ENCODE measurements at regions not wholly inside any gene's neighbourhood (a gene's known extent, or its start where the extent isn't known, plus 50 kb on each side); places are given as distances from the start of the nearest gene placed in this dataset.

GRCh38 chr16:50470687-50471086 lies 77.5 kb upstream of the NKD1 start:
- no peak for DNase-seq (ENCODE audit: low read depth)
- no peak overlapping the region for H3K4me3 ChIP-seq (ENCODE audit: low read length)
- TF ChIP-seq CTCF (IDR thresholded peaks at IDR 0.05; ENCODE audit: insufficient read depth, low read depth, low read length, missing control alignments), result no peak

- no peak overlapping the region for H3K4me3 ChIP-seq (ENCODE audit: low read length)
- no peak for TF ChIP-seq CTCF (IDR thresholded peaks at IDR 0.05; ENCODE audit: insufficient read depth, low read depth, low read length, missing control alignments)
Observed at GRCh38 chr16:50469744-50470321, 78.4 kb upstream of the NKD1 start.

GRCh38 chr16:50469121-50469743 lies 79.0 kb upstream of the NKD1 start:
- DNase-seq (ENCODE audit: low read depth), result no peak
- H3K4me3 ChIP-seq (ENCODE audit: low read length), result no peak overlapping the region
- TF ChIP-seq CTCF (IDR thresholded peaks at IDR 0.05; ENCODE audit: insufficient read depth, low read depth, low read length, missing control alignments), result no peak

More at GRCh38 chr16:50469744-50470321, 78.4 kb upstream of the NKD1 start:
- no peak for DNase-seq (ENCODE audit: low read depth)

DNA sequence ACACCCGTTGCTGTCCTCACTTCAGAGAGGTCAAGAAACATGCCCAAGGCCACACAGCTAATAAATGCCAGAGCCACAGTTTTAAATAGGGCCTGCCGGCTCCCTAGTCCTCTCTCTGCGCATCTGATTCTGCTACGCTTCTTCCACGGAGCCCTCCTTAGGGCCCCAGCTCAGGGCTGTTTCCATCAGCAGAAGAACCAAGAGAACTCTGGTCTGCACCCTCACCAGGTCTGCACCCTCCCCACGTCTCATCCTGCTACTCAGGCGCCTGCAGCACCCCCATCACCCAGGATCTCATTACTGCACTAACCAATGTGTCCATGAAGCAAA lies 79.5 kb upstream of the NKD1 start:
- no peak overlapping the region for H3K4me3 ChIP-seq (ENCODE audit: low read length)
- DNase-seq (ENCODE audit: low read depth), result no peak
- TF ChIP-seq CTCF (IDR thresholded peaks at IDR 0.05; ENCODE audit: insufficient read depth, low read depth, low read length, missing control alignments), result no peak

DNA sequence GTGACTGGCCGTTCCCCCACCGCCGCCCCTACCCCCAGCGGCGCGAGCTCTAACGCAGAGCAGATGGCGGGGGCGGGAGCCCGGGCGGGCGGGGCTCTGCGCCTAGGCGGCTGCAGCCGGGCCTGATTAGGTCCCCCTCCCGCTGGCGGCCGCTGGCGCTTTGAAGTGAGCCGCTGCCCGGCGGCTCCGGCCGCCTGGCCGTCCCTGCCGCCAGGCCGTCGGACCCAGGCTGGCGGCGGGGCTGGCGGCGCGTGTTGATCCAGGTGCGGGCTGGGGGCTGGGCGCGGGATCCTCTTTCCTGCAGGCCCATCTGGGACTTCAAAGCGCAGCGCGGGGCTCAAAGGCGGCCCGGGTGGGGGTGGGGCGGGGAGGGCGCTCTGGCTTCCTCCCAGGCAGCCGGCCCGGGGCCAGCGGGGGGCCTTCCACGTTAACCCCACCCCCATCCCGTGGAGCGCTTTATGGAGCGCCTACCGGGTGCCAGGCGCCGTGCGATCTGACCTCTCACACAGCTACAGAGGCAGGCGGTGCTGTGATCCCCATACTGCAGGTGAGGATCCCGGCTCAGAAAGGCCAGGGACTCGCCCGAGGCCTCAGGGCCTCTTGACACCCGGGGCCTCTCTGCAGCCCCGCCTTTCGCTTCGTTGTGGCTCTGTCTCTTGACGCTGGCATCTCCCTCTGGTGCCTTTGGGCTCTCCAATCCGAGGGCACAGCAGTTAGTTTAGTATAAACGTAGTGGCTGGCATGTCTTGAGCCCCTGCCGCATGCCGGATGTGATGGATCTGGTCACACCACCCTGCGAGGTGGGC lies 80.0 kb upstream of the NKD1 start:
- no peak overlapping the region for H3K4me3 ChIP-seq (ENCODE audit: low read length)
- no peak for DNase-seq (ENCODE audit: low read depth)
- no peak for TF ChIP-seq CTCF (IDR thresholded peaks at IDR 0.05; ENCODE audit: insufficient read depth, low read depth, low read length, missing control alignments)

DNA sequence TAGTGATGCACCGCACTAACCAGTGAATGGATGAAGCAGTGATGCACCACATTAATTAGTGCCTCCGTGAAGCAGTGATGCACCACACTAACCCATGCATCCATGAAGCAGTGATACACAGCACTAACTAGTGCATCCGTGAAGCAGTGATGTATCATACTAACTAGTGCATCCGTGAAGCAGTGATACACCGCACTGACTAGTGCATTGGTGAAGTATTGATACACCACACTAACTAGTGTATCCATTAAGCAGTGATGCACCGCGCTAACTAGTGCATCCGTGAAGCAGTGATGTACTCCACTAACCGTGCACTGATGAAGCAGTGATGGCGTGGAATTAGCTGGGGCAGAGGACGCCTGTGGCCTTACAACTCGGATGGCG lies 80.6 kb upstream of the NKD1 start:
- no peak overlapping the region for H3K4me3 ChIP-seq (ENCODE audit: low read length)
- no peak for DNase-seq (ENCODE audit: low read depth)
- TF ChIP-seq CTCF (IDR thresholded peaks at IDR 0.05; ENCODE audit: insufficient read depth, low read depth, low read length, missing control alignments), result no peak
